Activated T-cell treated with anti-CD3 and anti-CD28 coated beads, Interleukin-2, amount 50 U/mL, for 1 hour (primary cell): ENCODE measurements at regions not wholly inside any gene's neighbourhood (a gene's known extent, or its start where the extent isn't known, plus 50 kb on each side); places are given as distances from the start of the nearest gene placed in this dataset.

Source experiments
- DNase-seq: peaks from one replicate; pipeline ENCODE4 v3.0.0-alpha.2; 2020

DNA sequence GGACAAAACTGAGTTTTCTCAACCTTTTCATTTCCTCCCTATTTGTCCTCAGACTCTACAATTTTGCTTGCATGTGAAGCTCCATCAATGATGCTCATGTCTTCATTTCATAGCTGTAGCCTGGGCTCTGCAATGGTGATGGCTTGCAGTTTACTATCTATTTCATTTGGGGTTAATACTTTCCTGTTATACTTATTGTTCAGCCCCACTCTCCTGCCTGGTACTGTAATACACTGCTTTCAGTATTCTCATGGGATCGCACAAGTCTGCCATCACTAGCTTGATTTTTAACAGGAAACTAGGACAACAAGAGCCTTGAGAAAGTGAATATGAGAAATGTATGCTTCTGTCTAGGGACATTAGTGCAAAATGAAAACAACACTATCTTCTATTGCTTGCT is 84.2 kb upstream of the SEMA6A start:
- no peak for DNase-seq

- no peak for DNase-seq
Measured at GRCh38 chr5:116658141-116658540, 83.5 kb upstream of the SEMA6A start.

- no peak for DNase-seq
Measured at GRCh38 chr5:116655431-116655830, 80.8 kb upstream of the SEMA6A start.

DNA sequence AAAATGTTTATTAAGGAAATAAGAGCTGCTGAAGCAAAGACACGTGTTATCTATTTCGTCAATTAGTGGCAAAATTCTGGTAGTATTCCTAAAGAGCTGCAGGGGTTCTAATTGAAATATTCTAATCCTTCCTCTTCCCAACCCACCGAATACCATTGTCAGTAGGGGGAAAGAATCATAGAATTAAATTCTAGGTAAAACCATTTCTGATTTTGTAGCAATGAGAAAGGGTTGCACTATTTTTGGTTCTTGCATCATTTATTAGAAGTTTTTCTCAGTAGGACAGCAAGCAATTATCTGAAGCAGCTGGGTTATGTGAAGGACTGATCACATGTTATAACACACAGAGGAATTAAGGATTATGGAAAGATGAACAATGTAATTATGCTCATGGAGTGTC is 80.3 kb upstream of the SEMA6A start:
- DNase-seq, result no peak

GRCh38 chr5:116652903-116653302 is 78.3 kb upstream of the SEMA6A start:
- DNase-seq, result no peak

DNA sequence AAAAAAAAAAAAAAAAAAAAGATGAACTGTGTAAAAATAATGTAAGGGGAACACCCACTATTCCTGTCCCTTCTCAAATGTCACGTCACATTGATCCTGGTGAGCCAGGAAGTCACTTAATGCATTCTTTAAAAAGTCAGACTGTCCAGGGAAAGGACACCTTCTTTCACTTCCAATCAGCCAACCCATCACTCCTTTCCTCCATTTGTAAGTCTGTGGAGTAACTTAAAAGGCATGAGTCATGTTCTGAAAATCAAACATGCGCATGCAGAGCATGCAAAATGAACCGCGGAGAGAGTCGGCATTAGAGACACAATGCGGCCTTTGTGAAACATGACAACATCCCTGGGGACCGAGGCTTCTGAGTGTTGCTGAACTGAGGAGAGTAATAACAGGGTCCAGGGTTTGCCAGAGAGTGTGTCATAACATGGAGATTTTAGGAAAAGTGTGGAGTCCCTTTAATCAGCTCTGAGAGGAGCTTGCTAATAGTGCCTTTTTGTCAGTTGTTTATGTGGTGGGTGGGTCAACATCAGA is 77.6 kb upstream of the SEMA6A start:
- no peak for DNase-seq

DNA sequence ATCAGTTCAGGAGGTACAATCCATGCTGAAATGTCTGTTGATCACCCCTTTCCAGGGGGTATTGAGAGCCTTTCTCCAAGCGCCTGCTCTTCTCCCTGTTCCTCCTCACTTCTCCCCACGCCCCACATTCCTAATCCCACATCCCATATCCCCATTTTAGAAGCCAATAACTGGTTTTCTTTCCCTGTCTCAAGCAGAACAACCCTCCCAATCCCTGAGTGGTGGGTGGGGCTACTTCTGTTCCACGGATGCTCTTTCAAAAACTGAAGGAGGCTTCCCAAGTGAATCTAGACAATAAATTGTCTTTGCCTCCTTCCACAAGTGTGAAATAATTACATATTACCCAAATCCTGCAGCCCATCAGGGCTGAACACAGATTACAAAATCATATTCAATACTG is 77.0 kb upstream of the SEMA6A start:
- no peak for DNase-seq

GRCh38 chr5:116650964-116651363 is 76.3 kb upstream of the SEMA6A start:
- no peak for DNase-seq

DNA sequence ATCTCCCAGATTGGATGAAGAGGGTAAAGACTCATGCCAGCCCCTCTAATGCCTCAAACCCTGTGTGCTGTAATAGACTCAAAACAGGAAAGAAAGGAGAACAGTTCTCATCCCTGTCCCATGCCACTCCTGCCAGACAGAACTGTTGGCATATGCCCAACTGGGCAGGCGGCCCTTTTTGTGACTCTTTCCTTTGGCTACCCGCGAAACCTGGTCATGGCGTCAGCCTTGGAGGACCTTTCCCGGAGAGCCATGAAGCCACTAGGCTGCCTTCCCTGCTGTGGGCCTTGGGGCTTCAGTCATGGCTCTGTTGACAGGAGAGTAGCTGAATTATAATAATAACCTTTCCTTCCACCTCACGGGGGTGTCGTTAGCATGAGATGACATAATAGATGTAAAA is 75.9 kb upstream of the SEMA6A start:
- no peak for DNase-seq

GRCh38 chr5:116646611-116647289 is 72.1 kb upstream of the SEMA6A start:
- DNase-seq, result no peak

GRCh38 chr5:116645627-116646026 is 71.0 kb upstream of the SEMA6A start:
- no peak for DNase-seq

- no peak for DNase-seq
Measured at GRCh38 chr5:116640236-116640635, 65.6 kb upstream of the SEMA6A start.

GRCh38 chr5:116637149-116637740 is 62.6 kb upstream of the SEMA6A start:
- no peak for DNase-seq

- DNase-seq, result no peak
Measured at GRCh38 chr5:116632890-116633289, 58.3 kb upstream of the SEMA6A start.

GRCh38 chr5:116631147-116631546 is 56.5 kb upstream of the SEMA6A start:
- DNase-seq, result no peak

- DNase-seq, result no peak
Measured at GRCh38 chr5:116629168-116629567, 54.5 kb upstream of the SEMA6A start.

- no peak for DNase-seq
Measured at GRCh38 chr5:116626945-116627679, 52.5 kb upstream of the SEMA6A start.

DNA sequence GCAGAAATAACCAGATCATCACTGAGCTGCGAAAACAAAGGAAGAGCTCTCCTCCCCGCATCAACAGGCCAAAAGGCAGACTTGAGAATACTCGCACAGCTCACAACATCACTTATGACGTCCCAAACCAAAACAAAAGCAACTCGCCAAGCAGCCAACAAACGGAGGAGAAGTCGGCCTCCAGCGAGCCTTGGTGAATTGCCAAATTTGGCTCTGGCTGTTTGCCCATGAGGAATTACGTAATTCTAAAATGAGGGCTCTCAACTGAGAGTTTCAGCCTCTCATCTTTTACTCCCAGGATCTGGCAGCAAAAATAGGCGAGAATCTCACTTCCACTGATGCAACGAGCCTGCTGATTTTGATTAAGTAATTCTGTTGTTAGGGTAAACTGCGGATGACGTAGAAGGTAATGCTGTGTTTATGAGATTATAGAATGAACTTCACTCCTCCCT is 51.7 kb upstream of the SEMA6A start:
- no peak for DNase-seq
